ENCODE measurements at regions not wholly inside any gene's neighbourhood (a gene's known extent, or its start where the extent isn't known, plus 50 kb on each side); places are given as distances from the start of the nearest gene placed in this dataset.

GRCh38 chr5:6818594-6819511 is 105.6 kb downstream of the TENT4A start:
- no peak overlapping the region for H4K5ac ChIP-seq (ENCODE audit: low read depth, low read length)
- H3K27me3 ChIP-seq (ENCODE audit: control insufficient read depth, insufficient read depth, low read length): no peaks in the 10 kb centered on the region; the same call in 1 of the 2 replicates
- H3K4ac ChIP-seq (ENCODE audit: low read depth, low read length): no peak overlapping the region
- POLR2A ChIA-PET (ENCODE audit: unreplicated experiment): no interaction called here
- H4K8ac ChIP-seq (ENCODE audit: low read depth in 2 of 2, low read length in 2 of 2): no peak overlapping the region
- no peak overlapping the region for H3K23ac ChIP-seq (ENCODE audit: low read depth, low read length)
- ATAC-seq (ENCODE audit: low read depth) (no peak), DNase-seq (no peak)
- no peak overlapping the region for H2BK120ac ChIP-seq (ENCODE audit: low read depth, low read length)
- H2BK20ac ChIP-seq (ENCODE audit: low read depth, low read length): no peak overlapping the region
- H3K79me1 ChIP-seq (ENCODE audit: low read depth in 1 of 2, low read length in 2 of 2): no peaks in the 10 kb centered on the region
- no peak overlapping the region for H2AK5ac ChIP-seq (ENCODE audit: low read depth, low read length)
- H3K14ac ChIP-seq (replicated peaks; ENCODE audit: low read depth, low read length): no peak overlapping the region
- no peak overlapping the region for H4K91ac ChIP-seq (ENCODE audit: insufficient read depth, low read depth, low read length)
- no peak overlapping the region for H3K27ac ChIP-seq (ENCODE audit: insufficient read depth, low read length)
- no peak overlapping the region for H2BK15ac ChIP-seq (ENCODE audit: low read depth, low read length)
- no peak overlapping the region for H2AK9ac ChIP-seq (replicated peaks; ENCODE audit: low read depth, low read length, poor library complexity)
- dilution Hi-C loops (cut with HindIII; ENCODE audit: low sequenced_read_pairs, unreplicated experiment) (no loop called here), intact Hi-C loops (cut with micrococcal nuclease) (no loop called here), in situ Hi-C loops (cut with MboI; ENCODE audit: low sequenced_read_pairs) (no loop called here)
- H3K4me2 ChIP-seq (ENCODE audit: low read depth, low read length): no peak overlapping the region
- no TSS peak for BruUV-seq (replicated peaks)
- H3K36me3 ChIP-seq (ENCODE audit: control insufficient read depth, insufficient read depth, low read length): no peaks in the 10 kb centered on the region
- no peaks in the 10 kb centered on the region for H4K20me1 ChIP-seq (ENCODE audit: insufficient read depth, low read length)
- no peak overlapping the region for H2AFZ ChIP-seq (replicated peaks; ENCODE audit: low read length, poor library complexity)
- no peak overlapping the region for H2BK5ac ChIP-seq (ENCODE audit: low read depth, low read length, poor library complexity, severe bottlenecking)
- 40% methylated on average over 1 of the region's 14 CpGs; no CpG with 5 or more reads in 1 of the 2 experiments for WGBS, 2 experiments (ENCODE audit: extremely low coverage in 2 of 2, insufficient read length in 1 of 2)
- H3K9ac ChIP-seq (ENCODE audit: low read depth, low read length): no peak overlapping the region
- no peaks in the 10 kb centered on the region for H3K9me1 ChIP-seq (ENCODE audit: insufficient read depth, low read length)
- H3K18ac ChIP-seq (ENCODE audit: low read depth, low read length): no peak overlapping the region
- no peak overlapping the region for H3K56ac ChIP-seq (ENCODE audit: extremely low read depth, insufficient read depth, low read length)
- H3K4me1 ChIP-seq (ENCODE audit: control insufficient read depth, insufficient read depth, low read length): no peaks in the 10 kb centered on the region
- H3K9me3 ChIP-seq (ENCODE audit: control insufficient read depth, insufficient read depth, low read length): peaks cover 5% of the 10 kb centered on the region; the same call in 1 of the 2 replicates
- no peak overlapping the region for H3K4me3 ChIP-seq (ENCODE audit: insufficient read depth, low read depth, low read length)
- TF ChIP-seq MXI1 (IDR thresholded peaks at IDR 0.05; ENCODE audit: borderline replicate concordance, low read depth, low read length) (no peak), POLR2A (IDR thresholded peaks at IDR 0.05; ENCODE audit: low read depth, low read length) (no peak), ELK1 (IDR thresholded peaks at IDR 0.05; ENCODE audit: borderline replicate concordance, low read depth, low read length) (no peak), RCOR1 (IDR thresholded peaks at IDR 0.05; ENCODE audit: insufficient replicate concordance, low read length) (no peak), RFX5 (IDR thresholded peaks at IDR 0.05; ENCODE audit: low read depth, low read length) (no peak), CTCF (conservative IDR thresholded peaks at IDR 0.05; ENCODE audit: low read depth, low read length) (no peak), RAD21 (IDR thresholded peaks at IDR 0.05; ENCODE audit: low read length) (no peak), USF2 (IDR thresholded peaks at IDR 0.05; ENCODE audit: low read depth, low read length) (no peak), BHLHE40 (IDR thresholded peaks at IDR 0.05; ENCODE audit: low read depth, low read length) (no peak), FOS (IDR thresholded peaks at IDR 0.05; ENCODE audit: low read depth, low read length) (no peak), MAZ (IDR thresholded peaks at IDR 0.05; ENCODE audit: borderline replicate concordance, low read depth, low read length) (no peak)
- CTCF ChIA-PET: no interaction called here

Measured in IMR-90 (cell line).